A204.1 (cell line): ENCODE measurements at regions not wholly inside any gene's neighbourhood (a gene's known extent, or its start where the extent isn't known, plus 50 kb on each side); places are given as distances from the start of the nearest gene placed in this dataset.

ENCODE experiments used
- FAIRE-seq: peaks from 2 replicates; lab custom pipeline; 2012; peaks lifted over from hg19 to GRCh38; lab: Jason Lieb, UNC

- no peak for FAIRE-seq
Measured at GRCh38 chr6:104201557-104201956, 658.2 kb downstream of the HACE1 start.

- no peak for FAIRE-seq
Measured at GRCh38 chr6:104187616-104188015, 672.1 kb downstream of the HACE1 start.

GRCh38 chr6:104186831-104187230 lies 672.9 kb downstream of the HACE1 start:
- no peak for FAIRE-seq

GRCh38 chr6:104183816-104184435 lies 675.8 kb downstream of the HACE1 start:
- FAIRE-seq = no peak

- no peak for FAIRE-seq
Measured at GRCh38 chr6:104182811-104183210, 676.9 kb downstream of the HACE1 start.

GRCh38 chr6:104173668-104174067 lies 686.1 kb downstream of the HACE1 start:
- FAIRE-seq = no peak

- no peak for FAIRE-seq
Measured at GRCh38 chr6:104170401-104170800, 689.3 kb downstream of the HACE1 start.

- no peak for FAIRE-seq
Measured at GRCh38 chr6:104166055-104166668, 693.6 kb downstream of the HACE1 start.

GRCh38 chr6:104162036-104162669 lies 697.6 kb downstream of the HACE1 start:
- no peak for FAIRE-seq

- FAIRE-seq = no peak
Measured at GRCh38 chr6:104159045-104159618, 700.6 kb downstream of the HACE1 start.

- FAIRE-seq = no peak
Measured at GRCh38 chr6:104143757-104144156, 716.0 kb downstream of the HACE1 start.

- FAIRE-seq = no peak
Measured at GRCh38 chr6:104134876-104135275, 724.8 kb downstream of the HACE1 start.

GRCh38 chr6:104130343-104130742 lies 729.4 kb downstream of the HACE1 start:
- FAIRE-seq = no peak

- no peak for FAIRE-seq
Measured at GRCh38 chr6:104126315-104127005, 733.3 kb downstream of the HACE1 start.

GRCh38 chr6:104123227-104123626 lies 736.5 kb downstream of the HACE1 start:
- FAIRE-seq = no peak

GRCh38 chr6:104118274-104118673 lies 741.4 kb downstream of the HACE1 start:
- FAIRE-seq = no peak

- FAIRE-seq = no peak
Measured at GRCh38 chr6:104109806-104110205, 749.9 kb downstream of the HACE1 start.

GRCh38 chr6:104108634-104109033 lies 751.1 kb downstream of the HACE1 start:
- no peak for FAIRE-seq

- no peak for FAIRE-seq
Measured at GRCh38 chr6:104095661-104096416, 763.9 kb downstream of the HACE1 start.

GRCh38 chr6:104087765-104088164 lies 772.0 kb downstream of the HACE1 start:
- no peak for FAIRE-seq

GRCh38 chr6:104068281-104068680 lies 791.4 kb downstream of the HACE1 start:
- no peak for FAIRE-seq

- FAIRE-seq = no peak
Measured at GRCh38 chr6:104064876-104065275, 794.8 kb downstream of the HACE1 start.
